ENCODE measurements at regions not wholly inside any gene's neighbourhood (a gene's known extent, or its start where the extent isn't known, plus 50 kb on each side); places are given as distances from the start of the nearest gene placed in this dataset.
"Not testable (repeated sequence)": the region's sequence is repeated elsewhere in the genome, so short reads cannot be mapped to it uniquely, and the experiment has no call there.

DNA sequence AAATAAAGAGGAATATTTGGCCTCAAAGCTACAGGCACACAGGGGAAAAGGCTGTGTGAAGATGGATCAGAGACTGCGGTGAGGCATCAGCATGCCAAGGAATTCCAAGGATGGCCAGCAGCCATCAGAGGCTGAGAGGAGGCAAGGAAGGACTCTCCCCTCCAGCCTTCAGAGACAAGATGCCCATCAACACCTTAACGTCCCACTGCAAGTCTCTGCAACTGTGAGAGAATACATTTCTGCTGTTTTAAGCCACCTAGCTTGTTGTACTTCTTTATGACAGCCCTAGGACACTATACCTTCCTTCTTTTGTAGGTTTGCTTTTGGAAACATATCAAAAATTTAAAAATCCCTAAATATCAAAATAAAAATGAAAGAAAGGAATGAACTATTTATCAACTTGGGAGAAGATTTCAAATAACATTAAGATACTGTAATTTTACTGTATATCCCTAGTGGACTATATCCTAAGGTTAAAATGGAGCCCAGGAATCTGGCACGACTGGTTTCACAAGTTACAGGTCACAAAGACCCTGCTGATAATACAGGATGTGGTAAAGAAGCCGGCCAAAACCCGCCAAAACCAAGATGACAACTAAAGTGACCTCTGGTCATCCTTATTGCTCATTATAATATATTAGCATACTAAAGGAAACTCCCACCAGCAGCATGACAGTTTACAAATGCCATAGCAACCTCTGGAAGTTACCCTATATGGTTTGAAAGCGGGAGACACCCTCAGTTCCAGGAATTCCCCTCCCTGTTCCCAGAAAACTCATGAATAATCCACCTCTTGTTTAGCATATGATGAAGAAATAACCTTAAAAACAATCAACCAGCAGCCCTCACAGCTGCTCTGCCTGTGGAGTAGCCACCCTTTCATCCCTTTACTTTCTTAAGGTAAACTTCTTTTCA lies 185.2 kb downstream of the AVL9 start:
- DNase-seq: no peak

- DNase-seq: no peak
These were observed 183.9 kb downstream of the AVL9 start for GRCh38 chr7:32679192-32679591.

DNA sequence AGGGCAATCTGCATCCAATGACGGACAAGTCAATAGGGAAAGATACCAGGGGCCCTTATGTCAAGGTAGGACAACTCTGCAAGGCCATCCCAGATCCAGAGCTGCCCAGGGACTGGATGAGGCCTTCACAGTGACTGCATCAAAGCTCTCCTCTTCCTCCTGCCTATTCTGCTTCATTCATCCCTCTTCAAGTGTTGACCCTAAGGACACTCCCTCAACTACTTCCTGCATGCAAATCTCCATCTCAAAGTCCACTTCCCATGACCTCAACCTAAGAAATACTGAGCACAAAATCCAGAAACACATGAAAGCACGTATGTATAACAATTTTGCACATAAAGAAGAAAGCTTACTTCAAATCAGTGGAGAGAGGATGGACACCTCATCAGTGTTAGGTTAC lies 182.3 kb downstream of the AVL9 start:
- no peak for DNase-seq

DNA sequence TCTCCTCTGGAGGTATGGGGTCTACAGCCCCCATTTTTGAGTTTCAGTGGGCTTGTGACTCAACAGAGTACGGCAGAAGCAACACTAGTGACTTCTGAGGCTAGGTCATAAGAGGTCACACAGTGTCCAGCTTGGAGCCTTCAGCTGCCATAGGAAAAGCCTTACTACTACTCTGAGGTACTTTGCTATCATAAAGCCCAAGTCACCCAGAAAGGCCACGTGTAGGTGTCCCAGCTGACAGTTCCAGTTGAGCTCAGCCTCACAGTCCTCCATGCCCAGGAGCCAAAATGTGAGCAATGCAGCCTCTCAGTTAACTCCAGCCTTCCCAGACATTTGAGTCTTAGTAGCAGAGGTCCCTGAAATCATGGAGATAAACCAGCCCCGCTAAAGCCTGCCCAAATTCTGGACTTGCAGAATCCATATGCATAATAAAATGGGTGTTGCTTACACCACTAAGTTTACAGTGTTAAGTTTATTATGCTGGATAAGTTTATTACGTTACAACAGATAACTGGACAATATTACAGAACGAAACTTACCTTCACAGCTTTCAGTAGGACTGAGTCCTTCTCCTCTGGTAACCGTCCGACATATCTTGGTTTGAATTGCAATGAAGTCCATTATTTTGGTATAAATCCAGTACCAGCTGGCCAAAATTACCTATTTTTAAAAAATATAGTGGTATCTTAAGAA lies 181.1 kb downstream of the AVL9 start:
- DNase-seq: no peak

DNA sequence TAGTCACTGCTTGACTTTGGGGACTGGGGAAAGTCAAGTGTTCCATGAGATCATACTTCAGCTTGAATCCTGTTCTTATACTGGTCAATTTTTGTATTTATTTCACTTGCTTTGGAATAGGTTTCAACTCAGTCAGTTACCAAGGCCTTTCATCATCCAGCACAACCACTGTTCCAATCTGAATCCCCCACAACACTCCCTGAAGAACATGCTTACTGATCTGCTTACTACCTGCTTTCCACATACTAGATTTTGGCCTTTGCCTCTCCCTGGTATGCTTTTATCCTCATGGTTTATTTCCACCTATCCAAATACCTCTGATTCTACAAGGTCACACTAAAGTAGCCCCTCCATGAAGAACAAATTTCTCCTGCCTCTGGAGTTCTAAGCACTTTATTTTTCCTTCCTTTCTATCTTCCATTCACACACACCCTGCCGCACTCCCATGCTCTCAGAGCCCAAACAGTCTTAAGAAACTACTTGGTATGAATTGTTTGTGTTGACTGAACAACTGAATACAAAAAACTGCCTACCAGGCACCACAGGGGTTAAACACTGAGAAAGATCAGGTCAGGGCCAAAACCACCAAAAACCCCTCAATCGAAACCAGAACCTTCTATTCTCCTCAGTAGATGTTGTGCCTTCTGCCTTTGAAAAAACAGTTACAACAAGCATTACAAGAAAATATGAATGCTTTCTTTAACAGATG lies 178.1 kb downstream of the AVL9 start:
- DNase-seq: no peak

GRCh38 chr7:32670110-32671025 lies 175.1 kb downstream of the AVL9 start:
- peak in 1 of 2 experiments; percentile 31 for DNase-seq

- not testable (repeated sequence) for DNase-seq
These were observed 174.0 kb downstream of the AVL9 start for GRCh38 chr7:32669173-32669870.

GRCh38 chr7:32668387-32669097 lies 173.3 kb downstream of the AVL9 start:
- DNase-seq: not testable (repeated sequence)

GRCh38 chr7:32667586-32667985 lies 172.3 kb downstream of the AVL9 start:
- not testable (repeated sequence) for DNase-seq

GRCh38 chr7:32663805-32664211 lies 168.5 kb downstream of the AVL9 start:
- DNase-seq: not testable (repeated sequence)

GRCh38 chr7:32662509-32662908 lies 167.2 kb downstream of the AVL9 start:
- not testable (repeated sequence) for DNase-seq

DNA sequence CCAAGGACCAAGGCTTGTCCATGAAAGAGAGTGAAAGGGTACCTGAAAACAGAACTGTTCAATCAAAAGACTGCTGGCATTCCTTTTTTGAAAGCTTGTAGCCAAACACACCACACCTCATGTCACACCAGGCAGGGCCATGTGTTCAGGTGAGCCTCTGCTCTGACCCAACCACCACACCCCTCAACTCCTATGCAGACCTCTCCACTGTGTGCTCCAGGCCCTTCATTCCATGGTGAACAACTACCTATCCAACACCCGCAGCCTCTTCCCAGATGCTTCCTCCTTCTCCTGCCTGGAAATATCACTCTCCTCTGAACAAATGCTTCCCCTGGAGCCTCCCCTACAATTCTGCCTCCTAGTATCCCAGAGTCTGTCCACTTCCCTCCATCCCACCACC lies 166.6 kb downstream of the AVL9 start:
- DNase-seq: no peak

DNA sequence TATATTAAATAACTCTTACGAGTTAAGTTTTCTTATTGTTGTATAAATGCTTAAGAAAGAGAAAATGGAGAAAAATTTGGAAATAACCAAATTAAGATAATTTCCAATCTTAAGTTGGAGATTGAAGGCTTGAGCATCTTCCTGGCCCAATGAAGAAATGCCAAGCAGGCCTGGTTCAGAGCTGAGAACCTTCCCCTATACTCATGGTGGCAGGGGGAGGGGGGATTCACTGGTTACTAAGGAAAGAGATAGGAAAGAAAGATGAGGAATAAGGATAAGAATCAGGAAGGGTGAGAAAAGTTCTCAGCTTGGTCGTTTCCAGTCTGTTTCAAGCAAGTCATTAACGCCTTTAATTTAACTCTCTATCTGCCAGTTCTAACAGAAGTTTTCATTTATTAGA lies 166.2 kb downstream of the AVL9 start:
- no peak for DNase-seq

DNA sequence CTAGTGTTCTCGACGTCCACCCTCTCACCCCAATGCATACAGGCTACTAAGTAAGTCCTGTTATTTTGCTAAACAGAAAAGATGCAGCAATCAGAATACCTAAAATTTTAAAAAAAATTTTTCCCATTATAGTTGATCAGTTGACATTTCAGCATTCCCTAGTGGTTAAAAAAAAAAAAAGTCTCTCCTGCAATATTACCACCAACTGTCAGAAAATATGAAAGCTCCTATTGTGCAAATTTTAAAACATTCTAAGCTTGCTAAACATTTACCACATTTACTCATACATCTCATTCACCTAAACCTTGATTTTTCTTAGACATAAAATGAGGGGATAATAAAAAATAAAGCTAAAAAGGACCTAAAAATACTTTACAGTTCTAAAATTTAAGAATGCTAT lies 165.6 kb downstream of the AVL9 start:
- DNase-seq: no peak

DNA sequence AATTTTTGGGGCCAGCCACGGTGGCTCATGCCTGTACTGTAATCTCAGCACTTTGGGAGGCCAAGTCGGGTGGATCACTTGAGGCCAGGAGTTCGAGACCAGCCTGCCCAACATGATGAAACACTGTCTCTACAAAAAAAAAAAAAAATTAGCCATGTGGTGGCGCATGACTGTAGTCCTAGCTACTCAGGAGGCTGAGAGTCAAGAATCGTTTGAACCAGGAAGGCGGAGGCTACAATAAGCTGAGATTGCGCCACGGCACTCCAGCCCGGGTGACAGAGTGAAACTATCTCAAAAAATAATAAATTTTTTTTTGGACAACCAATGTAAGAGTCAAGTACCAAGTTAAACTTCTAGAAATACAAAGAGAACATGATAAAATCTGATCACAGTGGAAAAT lies 164.6 kb downstream of the AVL9 start:
- no peak for DNase-seq

DNA sequence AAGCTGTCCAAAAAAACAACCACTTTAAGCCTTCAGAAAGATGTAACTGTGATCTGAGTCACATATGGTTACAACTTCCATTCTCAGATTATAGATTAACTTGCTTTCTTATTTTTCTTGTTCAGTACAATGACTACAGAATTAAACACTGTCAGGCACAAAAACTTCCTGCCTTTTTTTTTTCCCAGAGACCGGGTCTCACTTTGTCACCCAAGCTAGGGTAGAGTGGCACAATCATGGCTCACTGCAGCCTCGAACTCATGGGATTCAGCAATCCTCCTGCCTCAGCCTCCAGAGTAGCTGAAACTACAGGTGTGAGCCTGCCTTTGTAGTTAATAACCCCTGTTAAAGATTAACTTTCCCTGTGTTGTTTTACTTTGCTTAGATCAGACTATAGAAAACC lies 163.2 kb downstream of the AVL9 start:
- DNase-seq: no peak

DNA sequence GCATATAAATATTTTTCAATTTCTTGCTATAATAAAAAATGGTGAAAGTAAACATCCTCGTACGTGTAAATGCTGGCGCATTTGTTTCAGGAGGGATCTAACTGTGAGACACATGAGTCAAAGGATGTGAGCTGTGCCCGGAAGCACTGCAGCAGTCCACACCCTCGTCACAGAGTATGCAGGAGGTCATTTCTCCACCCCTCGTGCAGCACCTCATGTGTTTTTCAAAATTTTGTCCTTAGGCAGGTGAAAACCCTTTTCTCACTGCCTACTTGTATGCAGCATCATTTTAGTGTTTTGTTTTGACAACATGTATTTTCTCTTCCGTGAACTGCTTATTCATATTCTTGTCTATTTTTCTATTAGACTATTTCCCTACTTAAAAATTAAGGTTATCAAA lies 162.7 kb downstream of the AVL9 start:
- DNase-seq: peak; percentile 76 to 83

DNA sequence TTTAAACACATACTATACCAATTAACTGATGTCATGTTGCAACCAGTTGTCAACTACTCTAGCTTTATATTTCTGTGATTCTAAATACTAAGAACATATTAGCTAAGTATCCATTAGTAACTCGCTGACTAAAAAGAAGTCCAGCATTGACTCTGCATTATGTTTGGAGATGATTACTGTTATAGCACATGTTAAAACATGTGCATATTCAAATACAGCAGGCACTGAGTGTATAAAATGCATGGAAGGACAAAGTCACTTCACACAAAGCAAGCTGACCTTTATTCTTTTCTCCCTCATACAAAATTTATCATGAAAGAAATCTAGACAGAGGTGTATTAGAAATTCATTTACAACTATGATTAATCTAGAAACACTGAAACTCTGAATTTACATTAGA lies 159.3 kb downstream of the AVL9 start:
- not testable (repeated sequence) for DNase-seq

GRCh38 chr7:32650356-32650755 lies 155.1 kb downstream of the AVL9 start:
- DNase-seq: not testable (repeated sequence)

DNA sequence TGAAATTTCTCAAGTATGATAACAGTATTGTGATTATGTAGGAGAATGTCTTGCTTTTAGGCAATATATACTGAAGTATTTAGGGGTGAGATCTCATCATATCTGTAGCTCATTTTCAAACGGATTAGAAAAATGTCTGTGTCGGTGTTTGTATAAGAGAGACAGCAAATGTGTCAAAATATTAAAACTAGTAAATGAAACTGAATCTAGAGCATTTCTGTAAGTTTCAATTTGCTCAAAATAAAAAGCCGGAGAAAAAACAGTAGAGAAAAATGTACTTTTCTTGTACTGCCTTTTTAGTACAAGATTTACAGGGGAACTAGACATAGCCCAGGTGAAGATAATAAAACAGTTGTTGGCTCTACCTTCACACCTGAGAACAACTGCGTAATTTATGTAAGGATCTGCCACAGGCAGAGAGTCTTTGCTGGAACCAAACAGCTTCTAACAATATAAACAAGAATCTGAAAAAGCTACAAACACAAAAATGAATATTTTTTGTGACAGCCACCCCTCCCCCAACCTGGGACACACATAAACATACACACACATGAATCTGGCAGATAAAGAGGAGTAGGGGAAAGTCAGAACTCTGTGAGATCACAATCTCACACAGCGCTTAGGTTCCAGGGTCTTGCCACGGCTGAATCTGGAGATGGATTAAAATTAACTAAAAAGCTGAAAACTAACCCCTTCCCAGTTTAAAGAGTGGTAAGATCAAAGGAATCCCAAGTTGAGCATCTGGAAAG lies 153.3 kb downstream of the AVL9 start:
- no peak for DNase-seq

Data from SW 1271 (cell line).